ENCODE measurements at regions not wholly inside any gene's neighbourhood (a gene's known extent, or its start where the extent isn't known, plus 50 kb on each side); places are given as distances from the start of the nearest gene placed in this dataset.
A peak's percentile ranks its signal among the peaks of the same experiment; 100 is the strongest.

DNA sequence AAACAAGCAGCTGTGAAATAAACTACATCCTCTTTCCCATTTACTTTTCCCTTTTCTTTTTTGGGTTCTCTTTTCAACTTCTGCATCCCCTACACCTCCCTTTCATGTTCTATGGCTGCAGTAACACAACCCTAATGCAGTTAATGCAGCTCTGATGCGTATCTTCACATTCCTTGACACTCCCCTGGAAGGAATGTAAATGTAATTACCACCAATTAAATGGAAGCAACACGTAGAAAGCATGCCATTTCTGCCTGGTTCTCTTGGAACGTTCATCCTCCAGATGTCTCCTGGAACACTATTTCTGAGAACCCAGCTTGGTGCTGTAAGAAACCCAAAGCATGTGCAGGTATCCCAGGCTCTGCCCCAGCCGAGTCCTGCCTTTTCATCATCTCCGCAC is 166.8 kb upstream of the FREM2 start:
- DNase-seq = no peak

DNA sequence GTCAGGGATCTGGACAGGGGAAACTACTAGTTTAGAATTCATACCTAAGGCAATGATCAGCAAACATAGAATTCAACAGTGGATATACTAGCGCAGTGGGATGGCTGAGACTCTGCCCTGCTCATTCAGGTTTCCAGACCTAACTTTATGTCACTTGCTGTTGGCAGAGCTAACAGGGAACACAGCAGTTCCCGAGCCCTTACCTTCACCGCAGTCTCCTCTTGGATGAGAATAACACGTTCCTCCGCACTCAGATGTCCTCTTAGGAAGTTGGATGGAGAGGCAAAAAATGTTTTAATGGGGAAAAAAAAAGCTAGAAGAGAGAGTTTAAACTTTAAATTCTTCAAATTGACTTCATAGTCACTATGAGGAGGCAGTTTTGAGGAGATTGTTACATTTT is 159.7 kb upstream of the FREM2 start:
- no peak for DNase-seq

DNA sequence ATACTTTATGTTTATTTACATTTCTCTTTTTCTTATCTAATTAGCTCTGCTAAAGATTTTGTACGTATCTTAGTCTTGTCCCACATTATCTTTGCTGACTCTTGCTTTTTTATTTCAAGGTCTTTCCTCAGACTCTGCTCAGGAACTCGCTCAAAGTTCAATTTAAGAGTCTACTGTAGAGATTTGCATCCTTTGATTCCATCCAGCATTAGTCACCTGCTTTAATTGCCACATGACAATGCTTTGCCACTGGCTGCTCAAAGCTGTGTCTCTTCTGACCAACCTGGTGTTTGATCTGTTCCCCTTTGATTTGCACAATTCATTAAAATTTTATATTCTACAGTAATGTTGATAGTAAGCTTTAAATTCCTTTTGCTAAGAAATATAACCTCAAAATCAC is 157.9 kb upstream of the FREM2 start:
- no peak for DNase-seq

DNA sequence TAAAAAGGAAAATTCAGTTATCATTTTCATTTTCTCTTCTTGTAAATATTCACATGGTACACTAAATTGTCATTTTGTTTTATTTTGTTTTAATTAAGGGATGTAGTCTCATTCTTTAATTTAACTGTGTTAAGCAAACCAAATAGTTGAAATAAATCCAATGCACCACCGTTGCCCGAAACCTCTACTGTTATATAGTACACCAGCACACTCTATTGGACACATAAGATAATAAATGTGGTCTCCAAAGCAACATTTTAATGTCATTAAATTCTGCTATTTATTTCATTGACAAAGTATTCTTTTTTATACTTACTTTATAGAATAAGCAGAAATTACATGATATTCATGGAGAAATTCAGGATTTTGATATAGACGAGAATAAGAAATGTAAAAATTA is 156.4 kb upstream of the FREM2 start:
- DNase-seq = no peak

DNA sequence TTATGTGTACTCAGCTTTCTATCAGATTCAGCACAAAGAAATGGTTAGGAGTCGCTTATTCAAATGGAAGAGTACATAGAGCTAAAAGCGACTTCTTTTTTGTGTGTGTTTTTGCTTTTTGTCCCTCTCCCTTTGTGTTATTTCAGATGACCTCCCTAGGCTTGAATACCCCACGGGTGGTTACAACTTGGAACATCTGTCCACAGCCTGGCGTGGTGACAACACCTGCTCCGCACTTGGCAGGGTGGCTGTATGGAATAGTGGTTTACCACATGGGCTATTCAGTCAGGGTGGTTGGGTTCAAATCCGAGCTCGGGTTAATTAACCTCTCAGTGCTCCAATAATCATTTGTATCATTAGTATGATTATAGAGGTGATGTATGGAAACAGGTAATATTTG is 151.6 kb upstream of the FREM2 start:
- DNase-seq = no peak

DNA sequence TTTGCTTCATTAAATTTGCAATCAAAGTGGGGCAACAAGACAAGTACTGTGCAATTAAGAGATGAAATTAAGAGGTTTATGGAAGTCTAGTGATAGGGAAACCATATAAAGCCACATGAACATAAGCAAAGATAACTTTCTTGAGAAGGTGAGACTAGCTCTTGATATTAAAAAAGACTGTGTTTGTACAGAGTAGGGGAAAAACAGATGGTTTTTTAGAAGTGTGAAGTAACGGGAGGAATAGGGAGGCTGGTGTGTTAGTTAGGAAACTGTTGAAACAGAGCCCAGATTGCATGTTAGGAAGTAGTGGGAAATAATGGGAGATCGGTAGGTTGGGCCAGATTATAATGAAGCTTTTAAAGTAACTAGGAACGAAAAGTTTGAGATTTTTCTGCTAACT is 149.8 kb upstream of the FREM2 start:
- no peak for DNase-seq

DNA sequence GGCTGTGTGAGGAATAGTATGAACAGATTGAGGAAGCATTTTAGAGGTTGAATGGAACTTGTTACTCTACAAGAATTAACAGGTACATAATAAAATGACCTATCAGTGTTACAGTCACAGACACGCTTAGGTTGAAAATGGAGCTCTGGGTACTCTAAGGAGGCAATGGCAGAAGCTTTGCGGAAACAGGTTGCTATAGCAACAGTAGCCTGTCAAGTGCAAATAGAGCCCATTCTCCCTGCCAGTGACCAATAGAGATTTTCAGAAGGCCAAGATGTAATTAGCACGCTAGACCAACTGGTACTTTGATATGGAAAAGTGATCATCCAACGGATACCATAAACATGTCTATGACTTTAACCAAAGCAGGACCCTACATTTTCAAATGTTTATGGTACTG is 148.5 kb upstream of the FREM2 start:
- no peak for DNase-seq

DNA sequence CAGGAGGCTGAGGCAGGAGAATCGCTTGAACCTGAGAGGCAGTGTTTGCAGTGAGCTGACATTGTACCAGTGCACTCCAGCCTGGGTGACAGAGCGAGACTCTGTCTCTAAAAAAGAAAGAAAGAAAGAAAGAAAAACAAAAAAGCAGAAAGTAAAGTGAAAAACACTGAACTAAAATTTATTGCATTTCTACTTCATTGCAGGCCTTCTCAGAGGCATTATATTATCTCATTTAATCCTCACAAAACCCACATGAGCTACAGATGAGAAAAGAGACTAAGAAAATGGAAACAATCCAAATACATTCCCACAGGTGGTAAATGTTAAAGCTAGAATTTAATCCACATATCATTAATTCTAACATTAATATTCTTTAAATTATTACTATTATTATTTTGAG is 147.2 kb upstream of the FREM2 start:
- no peak for DNase-seq

DNA sequence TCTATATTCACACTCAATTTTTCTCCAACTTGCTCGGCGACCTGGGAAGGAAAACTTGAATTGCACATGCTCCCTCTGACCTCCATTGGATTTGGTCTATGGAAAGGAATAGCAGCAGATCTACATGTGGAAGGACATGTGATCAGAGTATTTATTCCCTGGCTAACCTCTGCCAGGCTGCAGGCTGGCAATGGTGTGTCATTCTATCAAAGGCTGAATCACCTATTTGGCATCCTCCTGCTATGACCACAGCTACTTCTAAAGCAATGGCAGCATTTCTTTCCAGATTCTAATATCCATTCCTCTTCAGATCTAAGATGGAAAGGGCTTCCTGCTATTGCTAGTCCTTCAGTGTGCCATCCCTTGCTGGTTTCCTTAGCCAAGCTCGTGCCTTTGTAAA is 144.3 kb upstream of the FREM2 start:
- DNase-seq = no peak

DNA sequence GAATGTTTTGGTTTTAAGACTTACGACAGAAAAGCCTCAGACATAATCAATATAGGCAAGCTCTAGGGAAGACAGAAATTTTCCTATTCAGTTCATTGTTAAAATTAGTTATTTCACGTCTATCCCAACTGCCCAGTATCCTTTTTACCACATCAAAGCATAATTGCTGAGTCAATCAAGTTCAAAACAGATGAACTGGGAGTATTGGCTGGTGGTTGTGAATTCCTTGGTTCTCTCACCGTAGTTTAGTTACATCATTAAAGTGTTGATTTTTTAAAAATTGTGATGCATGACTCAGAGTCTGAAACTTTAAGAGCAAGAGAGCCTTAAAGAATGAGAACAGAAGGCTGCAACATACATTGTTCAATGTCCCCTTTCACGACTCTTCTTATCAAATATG is 143.3 kb upstream of the FREM2 start:
- no peak for DNase-seq

DNA sequence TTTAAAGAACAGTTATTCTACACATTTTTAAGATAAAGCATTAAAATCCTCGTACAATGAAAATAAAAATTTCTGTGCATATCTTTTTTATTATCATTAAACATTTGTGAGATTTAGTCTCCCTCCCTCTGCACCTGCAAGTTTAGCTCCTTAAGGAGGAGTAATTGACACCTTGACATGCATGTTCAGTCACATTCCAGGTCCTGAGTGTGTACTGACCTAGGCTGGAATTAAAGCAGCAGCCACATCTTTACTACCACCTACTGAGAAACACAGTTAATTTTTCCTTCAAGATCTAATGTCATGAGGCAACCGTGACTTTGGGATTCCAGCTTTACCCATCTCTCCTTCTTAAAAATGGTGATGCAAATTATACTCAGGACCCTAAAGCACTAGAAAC is 123.1 kb upstream of the FREM2 start:
- DNase-seq = no peak

DNA sequence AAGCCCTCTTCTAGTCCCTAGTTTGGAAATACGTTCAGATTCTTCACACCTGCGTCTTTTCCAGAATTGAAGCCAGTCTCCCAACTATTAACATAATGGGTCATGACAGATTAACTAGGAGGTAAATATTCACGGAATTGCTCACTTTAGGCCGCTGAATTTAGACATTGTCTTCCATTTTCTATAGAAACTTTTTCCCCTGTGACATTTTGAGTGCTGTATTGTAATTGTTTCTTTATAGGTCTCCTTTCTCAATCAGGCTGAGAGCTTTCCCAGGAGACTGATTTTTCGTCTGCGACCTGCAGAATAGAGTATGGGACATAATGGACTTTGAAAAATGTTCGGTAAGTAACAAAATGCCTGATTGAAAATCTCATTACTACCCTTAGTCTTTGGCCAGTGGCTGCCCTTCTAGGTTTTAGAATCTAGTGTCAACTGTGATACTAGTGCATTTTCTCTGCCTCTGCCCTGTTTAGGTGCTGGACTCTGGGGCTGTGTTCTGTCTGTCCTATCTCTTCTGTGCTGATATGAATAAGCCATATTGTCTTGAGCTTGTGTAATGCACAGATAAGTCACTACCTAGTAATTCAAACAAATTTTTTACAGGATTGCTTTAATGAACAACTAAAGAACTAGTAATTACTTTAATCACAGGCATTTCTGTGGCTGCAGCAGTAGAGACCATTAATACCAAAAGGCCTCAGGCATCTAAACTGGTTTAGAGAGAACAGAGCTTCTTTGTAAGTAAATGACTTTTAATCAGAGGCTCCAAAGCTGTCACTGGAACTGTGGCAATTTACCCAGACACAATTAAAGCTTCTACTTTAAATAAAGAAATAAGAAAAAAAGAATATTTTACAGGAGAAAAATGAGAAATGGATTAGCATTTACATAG is 122.4 kb upstream of the FREM2 start:
- no peak for DNase-seq

DNA sequence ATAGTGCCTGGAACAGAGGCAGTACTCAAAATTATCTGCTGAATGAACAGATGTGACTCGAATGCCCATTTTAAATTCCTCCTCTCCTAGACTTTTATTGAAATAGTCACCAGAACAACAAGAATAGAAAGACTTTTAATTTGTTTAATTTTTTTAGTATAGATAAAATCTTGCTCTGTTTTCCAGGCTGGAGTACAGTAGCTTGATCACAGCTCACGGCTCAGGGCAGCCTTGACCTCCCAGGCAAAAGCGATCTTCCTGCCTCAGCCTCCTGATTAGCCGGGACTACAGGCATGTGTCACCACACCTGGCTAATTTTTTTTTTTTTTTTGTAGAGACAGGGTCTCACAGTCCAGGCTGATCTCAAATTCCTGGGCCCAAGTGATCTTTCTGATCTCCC is 120.9 kb upstream of the FREM2 start:
- DNase-seq = no peak

DNA sequence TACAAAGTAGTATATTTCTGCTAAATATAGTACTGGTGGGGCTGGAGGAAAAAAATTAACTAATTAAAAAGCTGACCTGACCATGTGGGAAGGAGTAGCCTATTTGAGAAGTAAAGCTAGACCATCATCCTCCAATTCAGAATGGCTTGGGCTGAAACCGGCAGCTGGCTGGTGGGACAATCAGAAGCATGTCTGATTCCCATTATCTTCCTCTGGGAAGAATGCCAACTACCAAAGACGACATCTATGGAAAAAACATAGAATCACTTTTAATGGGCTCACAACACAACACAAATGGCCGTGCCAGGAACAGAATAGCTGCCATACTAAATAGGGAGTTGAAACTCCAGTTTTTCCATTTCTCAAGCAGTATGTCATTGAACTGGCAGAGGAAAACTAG is 120.4 kb upstream of the FREM2 start:
- no peak for DNase-seq

DNA sequence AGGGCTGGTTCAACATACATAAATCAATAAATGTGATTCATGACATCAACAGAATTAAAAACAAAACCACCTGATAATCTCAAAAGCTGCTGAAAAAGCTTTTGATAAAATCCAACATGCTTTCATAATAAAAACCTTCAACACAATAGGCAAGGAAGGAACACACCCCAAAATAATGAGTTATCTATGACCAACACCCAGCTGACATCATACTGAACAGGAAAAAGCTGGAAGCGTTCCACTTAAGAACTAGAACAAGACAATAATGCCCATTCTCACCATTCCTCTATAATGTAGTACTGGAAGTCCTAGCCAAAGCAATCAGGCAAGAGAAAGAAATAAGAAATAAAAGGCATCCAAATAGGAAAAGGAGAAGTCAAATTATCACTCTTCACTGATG is 116.2 kb upstream of the FREM2 start:
- no peak for DNase-seq

DNA sequence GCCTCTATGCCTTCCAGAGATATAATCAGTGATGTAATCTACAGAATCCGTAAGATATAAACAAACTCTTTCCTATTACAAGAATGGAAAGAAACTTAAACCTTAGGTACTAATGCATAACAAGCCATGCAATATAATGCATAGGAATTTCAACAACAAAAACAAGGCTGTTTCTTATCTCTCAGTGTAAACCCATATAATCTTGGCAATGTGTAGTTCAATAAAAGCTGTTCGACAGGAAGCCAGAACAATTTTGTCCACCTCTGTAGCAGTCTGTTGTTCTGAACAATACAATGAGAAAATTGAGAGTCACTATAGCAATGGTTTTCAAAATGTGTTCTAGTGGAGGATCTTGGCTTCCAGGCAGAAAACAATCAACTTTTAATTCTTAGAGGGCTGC is 111.5 kb upstream of the FREM2 start:
- DNase-seq = no peak

DNA sequence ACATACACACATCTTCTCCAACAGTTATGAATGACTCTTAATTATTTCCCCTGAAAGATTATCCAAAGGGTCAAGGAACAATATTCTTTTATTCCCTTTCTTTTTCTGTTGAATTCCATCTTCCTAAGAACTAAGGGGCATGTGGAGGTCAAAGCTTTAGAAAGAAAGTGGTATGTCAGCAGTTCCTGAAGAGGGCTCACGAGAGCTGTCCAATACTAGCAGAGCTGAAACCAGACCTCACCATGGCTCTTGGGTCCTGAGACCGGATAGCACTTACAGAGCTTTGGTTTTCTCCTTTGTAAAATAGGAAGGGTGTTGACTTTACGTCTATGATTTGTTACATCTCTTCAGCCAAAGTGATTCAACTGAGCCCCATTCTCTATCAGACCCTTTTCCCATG is 109.8 kb upstream of the FREM2 start:
- peak; percentile 4 for DNase-seq

DNA sequence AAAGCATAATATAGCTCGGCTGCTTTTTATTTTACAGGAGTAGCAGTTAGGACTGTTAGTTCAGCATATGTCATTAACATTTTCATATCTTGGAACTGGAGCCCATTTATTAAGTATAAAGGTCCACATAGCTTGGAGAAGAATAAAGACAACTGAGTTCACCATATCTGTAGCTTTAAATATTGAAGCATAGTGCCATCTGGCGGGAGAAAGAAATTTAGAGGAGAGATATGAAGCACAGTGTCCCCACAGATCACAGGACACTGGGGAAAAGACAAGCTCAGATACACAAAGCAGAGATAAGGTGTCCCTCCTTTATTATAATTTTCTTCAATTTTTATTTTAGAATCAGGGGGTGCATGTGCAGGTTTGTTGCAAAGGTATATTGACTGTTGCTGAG is 104.7 kb upstream of the FREM2 start:
- peak; percentile 39 for DNase-seq

DNA sequence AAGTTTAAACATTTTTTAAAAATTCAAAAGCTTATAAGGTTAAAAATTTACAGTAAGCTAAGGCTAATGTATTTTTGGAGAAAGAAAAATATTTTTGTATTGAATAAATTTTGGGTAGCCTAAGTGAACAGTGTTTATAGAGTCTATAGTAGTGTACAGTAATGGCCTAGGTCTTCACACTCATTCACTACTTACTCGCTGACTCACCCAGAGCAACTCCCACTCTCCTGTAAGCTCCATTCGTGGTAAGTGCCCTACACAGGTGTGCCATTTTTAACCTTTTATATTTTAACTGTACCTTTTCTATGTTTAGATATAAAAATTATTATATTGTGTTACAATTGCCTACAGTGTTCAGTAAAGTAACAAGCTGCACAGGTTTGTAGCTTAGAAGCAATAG is 96.6 kb upstream of the FREM2 start:
- DNase-seq = no peak

DNA sequence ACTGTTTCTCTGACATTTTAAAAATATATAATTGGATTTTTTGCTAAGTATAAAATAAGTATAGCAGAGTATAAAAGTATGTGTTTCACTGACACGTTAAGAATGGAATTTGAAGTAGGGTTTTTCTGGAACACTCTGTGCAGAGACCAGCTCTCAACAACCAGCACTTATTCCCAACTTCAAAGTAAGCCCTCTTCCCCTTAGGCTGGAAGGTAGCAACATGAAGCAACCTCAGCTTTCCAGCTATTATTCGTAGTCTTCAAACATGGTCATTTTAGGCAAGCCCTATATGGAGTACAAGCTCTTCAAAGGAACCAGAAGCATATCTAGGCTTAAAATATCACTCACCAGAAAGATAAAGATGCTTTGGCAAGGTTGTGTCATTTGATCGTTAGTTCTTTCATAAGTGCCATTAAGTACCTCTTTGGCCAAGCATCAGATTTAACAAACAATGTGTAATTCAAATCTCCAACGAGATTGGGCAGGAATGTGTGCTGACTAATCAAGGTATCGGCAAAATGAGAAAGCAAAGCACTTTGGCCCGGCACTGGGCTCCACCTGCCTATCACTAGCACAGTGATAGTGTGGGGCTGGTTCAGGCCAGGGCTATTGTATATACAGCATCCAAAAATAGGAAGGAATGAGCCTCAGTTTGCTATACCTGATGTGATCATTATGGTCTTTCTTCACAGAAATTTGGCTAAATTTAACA is 95.9 kb upstream of the FREM2 start:
- no peak for DNase-seq

DNA sequence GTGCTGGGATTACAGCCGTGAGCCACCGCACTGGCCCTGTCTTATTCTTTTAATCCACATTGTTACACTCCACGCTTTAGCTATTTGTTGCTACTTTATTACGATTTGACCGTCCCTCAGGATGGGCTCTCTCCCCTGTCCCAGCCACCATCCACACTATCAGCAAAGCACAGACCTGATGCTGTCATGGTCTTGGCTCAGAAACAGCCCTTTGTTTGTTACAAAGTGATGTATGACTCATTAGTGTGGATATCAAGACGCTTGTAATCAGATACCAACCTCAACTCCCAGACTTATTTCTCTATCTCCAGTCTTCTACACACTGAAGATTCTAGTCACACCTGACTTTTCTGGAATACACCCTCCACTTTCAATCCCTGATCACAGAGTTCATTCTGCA is 84.6 kb upstream of the FREM2 start:
- no peak for DNase-seq

DNA sequence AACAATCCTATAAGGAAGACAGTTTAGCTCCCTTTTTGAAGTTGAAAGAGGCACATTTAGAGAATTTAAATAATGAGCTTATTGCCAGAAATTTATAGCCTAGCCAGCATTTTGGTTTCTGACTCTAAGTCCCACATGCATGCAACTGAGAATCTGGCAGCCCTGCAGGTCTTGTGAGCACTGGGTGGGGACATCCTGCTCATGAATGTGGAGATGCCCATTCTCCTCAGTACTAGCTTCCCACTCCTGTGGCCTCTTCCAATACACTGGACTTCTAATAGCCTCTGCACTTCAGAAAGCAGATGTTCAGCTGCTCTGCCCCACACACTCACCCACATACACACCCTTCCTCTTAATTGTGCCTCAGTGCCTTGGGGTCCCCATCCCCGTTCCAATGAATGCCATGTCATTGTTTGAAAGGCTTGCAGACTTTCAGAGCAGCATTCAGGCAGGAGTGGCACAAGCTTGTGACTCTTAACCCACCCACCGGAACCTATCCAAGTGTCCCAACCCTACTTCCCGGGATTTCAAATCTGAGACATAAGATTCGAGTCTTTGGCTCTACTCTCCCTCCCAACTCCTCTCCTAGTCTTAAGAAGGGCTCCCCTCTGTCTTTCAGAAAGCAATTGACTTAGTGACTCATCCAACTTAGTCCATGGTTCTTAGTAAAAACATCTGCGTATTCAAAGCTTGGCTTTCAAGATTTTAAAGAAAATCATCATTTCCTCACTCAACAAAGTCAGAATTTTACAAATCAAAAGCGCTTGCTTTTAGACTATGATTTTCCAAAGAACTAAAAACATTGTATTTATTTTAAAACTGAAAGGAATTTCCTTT is 80.0 kb upstream of the FREM2 start:
- no peak for DNase-seq

DNA sequence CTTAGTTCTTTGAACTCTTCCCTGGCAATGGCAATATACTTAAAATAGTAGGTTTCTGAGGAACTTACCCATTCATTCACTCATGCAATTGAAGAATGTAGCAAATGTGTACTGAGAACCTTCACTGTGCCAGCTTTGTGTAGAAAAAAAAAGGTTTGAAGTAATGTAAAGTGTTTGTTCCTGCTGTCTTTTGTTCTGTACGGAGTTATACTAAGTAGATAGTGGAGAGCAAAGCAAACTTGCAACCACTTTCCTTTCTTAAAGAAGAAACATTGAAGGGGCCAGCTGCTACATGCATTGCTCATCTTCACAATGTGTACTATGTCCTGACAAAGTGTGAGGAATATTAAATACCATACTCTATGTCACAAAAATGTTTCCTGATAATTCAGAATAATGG is 68.9 kb upstream of the FREM2 start:
- no peak for DNase-seq

DNA sequence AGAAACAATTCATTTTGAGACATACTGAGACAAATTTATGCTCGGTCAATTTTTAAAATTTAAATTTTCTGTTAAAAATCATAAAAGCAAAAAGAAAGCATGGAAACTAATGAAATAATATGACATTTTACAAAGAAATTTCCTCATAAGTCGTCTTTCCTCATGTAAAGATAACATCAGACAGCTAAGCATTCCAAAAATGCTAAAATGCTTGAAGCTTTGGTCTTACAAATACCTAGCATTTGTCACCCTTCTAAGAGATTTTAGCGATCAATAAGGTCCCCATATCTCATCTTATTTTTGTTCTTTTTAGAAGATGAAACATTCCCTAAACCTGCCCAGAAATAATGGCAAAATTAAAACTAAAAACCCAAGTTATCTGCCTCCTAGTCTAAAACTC is 68.5 kb upstream of the FREM2 start:
- no peak for DNase-seq
